Epithelial cell of proximal tubule (primary cell): ENCODE measurements at regions not wholly inside any gene's neighbourhood (a gene's known extent, or its start where the extent isn't known, plus 50 kb on each side); places are given as distances from the start of the nearest gene placed in this dataset.

Experiments
- DNase-seq: peaks from one replicate; pipeline ENCODE4 v3.0.0-alpha.2; 2011; ENCODE audit warnings: low read depth
- H3K4me3 ChIP-seq: 2 replicates; pipeline ENCODE4 v1.5.1; 2011; ENCODE audit warnings: low read depth, mild to moderate bottlenecking, low read length
- TF ChIP-seq, protein P1 (sequence below): conservative IDR thresholded peaks from 2 replicates; pipeline ENCODE4 v1.5.1; 2012; ENCODE audit warnings: low read depth, mild to moderate bottlenecking, low read length

DNA sequence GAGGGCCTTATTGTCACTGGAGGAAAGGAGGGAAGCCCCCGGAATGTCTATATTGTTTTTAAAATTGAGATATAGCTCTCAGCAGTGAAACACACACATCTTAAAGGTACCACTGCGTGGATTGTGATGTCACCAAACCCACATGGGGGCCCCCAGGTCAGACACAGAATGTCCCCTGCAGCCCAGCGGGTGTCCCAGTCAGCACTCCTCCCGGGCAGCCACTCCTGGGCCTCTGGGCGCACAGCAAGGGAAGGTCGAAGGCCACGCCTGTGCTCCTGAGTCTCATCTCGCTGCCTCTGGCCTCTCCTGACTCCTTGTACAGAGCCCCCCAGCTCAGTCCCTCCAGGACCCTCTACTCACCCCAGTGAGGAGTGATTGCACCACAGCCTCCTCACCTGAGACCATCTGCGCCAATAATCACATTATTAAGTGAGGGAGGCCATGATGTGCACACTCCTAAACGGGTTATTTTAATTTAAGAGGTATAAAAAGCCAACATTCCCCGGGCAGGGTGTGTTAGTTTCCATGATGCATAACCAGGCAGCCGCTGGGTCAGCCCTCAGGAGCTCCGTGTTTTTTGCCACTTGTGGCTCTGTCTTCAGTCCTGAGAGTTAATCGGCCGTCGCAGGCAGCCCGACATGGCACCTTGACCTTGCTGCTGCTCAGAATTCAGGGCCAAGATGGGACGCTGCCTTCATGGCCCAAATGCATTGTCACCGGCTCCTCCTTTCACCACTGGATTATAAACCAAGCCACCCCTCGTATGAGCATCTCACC, 1089.3 kb downstream of the BRD1 start:
- TF ChIP-seq, protein P1, sequence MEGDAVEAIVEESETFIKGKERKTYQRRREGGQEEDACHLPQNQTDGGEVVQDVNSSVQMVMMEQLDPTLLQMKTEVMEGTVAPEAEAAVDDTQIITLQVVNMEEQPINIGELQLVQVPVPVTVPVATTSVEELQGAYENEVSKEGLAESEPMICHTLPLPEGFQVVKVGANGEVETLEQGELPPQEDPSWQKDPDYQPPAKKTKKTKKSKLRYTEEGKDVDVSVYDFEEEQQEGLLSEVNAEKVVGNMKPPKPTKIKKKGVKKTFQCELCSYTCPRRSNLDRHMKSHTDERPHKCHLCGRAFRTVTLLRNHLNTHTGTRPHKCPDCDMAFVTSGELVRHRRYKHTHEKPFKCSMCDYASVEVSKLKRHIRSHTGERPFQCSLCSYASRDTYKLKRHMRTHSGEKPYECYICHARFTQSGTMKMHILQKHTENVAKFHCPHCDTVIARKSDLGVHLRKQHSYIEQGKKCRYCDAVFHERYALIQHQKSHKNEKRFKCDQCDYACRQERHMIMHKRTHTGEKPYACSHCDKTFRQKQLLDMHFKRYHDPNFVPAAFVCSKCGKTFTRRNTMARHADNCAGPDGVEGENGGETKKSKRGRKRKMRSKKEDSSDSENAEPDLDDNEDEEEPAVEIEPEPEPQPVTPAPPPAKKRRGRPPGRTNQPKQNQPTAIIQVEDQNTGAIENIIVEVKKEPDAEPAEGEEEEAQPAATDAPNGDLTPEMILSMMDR = no peak
- DNase-seq = no peak
- H3K4me3 ChIP-seq = no peak overlapping the region

DNA sequence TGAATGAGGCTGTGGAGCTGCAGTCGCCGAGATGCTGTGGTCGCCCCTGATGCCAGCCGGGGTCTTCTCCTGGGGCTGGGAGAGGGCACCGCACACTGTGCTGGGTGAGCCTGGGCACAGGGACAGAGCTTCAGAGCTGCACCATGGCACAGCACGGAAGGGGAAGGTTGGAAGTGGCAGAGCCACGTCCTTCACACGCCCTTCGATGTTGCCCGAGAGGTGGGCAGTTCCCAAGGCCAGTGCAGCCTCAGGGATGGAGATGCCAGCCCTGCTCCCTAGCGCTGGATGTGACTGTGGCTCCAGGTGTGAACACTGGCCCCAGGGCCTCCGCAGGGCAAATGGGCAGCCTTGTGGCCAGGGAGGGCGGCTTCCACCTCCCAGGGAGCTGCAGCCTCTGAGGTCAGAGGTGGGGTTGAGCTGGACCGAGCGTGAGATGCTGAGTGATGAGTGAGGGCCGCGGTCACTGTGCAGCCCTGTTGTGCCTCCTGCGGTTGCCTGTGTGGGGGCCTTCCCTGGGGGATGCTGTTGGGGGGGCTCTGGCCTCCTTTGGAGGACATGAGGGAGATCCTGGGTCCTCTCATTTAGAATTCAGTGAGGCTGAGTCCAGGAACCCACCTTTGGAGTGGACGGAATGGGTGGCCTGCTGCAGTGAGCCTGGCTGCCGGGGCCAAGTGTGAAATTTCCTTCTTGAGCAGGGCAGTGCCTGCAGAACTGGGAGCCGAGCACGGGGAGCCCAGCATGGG, 1090.0 kb downstream of the BRD1 start:
- DNase-seq = no peak
- no peak overlapping the region for H3K4me3 ChIP-seq
- TF ChIP-seq, protein P1 = no peak

DNA sequence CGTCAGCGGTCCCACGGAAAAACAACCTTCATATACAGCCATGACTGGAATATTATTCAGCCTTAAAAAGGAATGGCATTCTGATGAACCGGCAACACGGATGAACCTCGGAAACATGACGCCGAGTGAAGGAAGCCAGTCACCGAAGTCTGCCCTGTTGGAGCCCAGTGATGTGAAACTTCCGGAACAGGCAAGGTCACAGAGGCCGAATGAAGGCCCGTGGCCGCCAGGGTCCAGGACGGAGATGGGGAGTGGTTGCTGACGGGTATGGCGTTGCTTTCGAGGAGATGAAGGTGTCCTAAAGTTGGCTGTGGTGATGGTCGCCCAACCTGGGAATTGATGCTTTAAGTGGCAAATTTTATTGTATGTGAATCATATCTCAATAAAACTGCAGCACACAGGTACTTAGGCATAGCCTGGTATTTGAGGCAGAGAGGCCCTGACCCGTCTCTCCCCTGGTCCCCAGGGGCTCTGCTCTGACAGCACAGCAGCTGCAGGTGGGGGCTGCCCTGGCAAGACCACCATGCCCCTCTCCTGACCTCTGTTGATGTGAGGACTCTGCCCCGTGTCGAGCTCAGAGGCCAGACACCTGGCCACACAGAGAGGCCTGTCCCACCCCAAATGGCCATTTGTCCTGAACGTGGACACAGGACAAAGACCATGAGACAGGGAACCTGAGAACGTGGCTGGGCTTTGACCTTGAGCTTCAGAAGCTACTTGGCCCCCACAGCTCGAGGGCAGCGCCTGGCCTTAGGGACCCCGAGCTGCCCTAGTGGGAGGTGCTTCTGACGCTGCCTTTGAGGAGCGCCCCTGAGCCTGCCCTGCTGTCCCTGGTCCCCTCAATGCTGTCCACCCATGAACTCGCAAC, 1090.8 kb downstream of the BRD1 start:
- no peak overlapping the region for H3K4me3 ChIP-seq
- TF ChIP-seq, protein P1 = no peak
- no peak for DNase-seq

DNA sequence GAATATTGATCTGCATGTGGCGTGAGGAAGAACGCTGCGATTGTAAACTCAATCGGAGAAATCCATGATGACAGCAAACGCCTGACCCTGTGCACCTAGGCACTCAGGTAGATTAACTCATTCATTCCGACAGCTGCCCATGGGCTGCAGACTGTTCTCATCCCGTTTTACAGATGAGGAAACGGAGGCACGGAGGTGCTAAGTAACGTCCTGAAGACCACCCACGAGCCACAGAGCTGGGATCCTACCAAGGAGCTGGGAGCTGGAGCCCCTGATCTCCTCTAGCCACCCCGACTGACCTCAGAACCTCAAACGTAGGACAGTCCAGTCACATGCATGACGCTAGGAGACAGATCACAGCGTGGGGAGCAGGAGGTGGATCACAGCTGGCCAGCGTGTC, 1092.7 kb downstream of the BRD1 start:
- no peak overlapping the region for H3K4me3 ChIP-seq
- no peak for DNase-seq
- TF ChIP-seq, protein P1 = no peak

DNA sequence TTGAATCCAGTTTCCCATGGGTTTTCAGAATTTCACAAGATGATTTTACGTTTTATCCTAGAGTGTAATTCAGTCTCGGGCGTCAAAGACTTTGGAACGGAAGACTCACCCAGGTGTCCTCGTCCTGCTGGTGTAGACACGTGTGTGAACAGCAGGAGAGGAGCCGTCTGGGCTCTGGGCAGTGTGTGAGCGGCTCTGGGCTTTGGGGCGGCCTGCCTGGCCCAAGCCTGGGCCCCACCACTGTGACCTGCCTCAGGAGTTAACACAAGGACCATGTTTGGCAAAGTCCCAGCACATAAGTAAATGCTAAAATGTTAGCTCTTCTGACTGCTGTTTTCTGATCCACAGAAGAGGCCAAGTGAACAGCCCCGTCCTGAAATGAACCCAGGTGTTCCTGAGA, 1093.3 kb downstream of the BRD1 start:
- DNase-seq = no peak
- TF ChIP-seq, protein P1 = no peak

DNA sequence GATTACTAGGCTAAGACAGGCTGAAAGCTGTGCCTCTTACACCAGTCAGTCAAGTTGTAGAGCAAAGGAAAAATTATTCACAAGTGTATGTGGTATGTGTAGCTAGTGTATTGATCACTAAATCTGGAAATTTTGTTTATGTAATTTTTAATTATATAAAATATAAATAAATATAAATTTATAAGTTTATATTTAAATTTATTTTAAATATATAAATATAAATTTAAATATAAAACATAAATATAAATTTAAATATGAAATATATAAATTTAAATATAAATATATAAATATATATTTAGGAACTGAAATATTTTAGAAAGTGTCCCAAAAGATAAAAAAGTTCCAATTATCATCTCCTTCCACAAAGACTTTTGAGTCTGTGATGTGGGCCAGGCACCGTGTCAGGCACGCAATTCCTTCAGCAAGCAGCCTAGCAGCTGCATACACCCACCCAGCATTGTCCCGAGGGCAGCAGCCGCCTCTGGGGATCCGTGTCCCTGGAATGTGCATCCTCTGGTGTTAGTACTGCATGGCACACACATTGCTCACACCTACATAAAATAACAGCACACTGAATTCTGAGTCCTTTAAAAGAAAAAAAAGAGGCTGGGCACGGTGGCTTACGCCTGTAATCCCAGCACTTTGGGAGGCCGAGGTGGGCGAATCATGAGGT, 1098.0 kb downstream of the BRD1 start:
- TF ChIP-seq, protein P1 = no peak

More for the DNA sequence above, 1093.3 kb downstream of the BRD1 start:
- H3K4me3 ChIP-seq = no peak overlapping the region

More for the DNA sequence above, 1098.0 kb downstream of the BRD1 start:
- no peak overlapping the region for H3K4me3 ChIP-seq
- DNase-seq = no peak
